ENCODE measurements at regions not wholly inside any gene's neighbourhood (a gene's known extent, or its start where the extent isn't known, plus 50 kb on each side); places are given as distances from the start of the nearest gene placed in this dataset.

DNA sequence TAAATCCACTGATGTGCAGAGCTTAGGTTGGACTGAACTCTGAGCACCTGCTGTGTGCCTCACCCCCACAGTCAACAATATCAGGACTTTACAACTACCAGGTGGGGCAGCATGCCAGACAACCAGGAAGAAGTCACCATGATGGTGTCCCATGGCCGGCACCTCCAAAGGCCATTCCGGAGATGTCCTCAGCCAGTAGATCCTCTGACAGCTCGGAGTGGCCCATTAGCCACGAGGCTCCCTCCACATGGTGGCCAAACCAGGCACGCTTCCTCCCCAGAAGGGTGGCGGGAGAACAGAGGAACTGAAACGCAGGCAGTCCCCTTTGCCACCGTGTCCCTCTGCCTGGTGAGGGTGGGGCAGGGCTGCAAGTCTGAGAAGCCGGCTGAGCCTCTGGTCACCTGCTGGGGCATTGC, 390.0 kb downstream of the TNS3 start (continued):
- TF ChIP-seq, protein P1, sequence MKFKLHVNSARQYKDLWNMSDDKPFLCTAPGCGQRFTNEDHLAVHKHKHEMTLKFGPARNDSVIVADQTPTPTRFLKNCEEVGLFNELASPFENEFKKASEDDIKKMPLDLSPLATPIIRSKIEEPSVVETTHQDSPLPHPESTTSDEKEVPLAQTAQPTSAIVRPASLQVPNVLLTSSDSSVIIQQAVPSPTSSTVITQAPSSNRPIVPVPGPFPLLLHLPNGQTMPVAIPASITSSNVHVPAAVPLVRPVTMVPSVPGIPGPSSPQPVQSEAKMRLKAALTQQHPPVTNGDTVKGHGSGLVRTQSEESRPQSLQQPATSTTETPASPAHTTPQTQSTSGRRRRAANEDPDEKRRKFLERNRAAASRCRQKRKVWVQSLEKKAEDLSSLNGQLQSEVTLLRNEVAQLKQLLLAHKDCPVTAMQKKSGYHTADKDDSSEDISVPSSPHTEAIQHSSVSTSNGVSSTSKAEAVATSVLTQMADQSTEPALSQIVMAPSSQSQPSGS (IDR thresholded peaks at IDR 0.05; ENCODE audit: low read length) = no peak
- TF ChIP-seq SIRT6 (IDR thresholded peaks at IDR 0.05; ENCODE audit: low read length) = no peak
- TF ChIP-seq TAF7 (optimal IDR thresholded peaks at IDR 0.05; ENCODE audit: borderline replicate concordance, low read depth, low read length) = no peak

Measured in H1 (cell line).